Medulla oblongata (tissue), 1 donor: ENCODE measurements at regions not wholly inside any gene's neighbourhood (a gene's known extent, or its start where the extent isn't known, plus 50 kb on each side); places are given as distances from the start of the nearest gene placed in this dataset.
"Not testable (repeated sequence)": the region's sequence is repeated elsewhere in the genome, so short reads cannot be mapped to it uniquely, and the experiment has no call there.

Source experiments
- DNase-seq: peaks from one replicate; pipeline ENCODE4 v3.0.0-alpha.2; 2015; ENCODE audit errors: extremely low spot score

- no peak for DNase-seq
Measured at GRCh38 chr20:22690616-22691179, 106.3 kb upstream of the FOXA2 start.

DNA sequence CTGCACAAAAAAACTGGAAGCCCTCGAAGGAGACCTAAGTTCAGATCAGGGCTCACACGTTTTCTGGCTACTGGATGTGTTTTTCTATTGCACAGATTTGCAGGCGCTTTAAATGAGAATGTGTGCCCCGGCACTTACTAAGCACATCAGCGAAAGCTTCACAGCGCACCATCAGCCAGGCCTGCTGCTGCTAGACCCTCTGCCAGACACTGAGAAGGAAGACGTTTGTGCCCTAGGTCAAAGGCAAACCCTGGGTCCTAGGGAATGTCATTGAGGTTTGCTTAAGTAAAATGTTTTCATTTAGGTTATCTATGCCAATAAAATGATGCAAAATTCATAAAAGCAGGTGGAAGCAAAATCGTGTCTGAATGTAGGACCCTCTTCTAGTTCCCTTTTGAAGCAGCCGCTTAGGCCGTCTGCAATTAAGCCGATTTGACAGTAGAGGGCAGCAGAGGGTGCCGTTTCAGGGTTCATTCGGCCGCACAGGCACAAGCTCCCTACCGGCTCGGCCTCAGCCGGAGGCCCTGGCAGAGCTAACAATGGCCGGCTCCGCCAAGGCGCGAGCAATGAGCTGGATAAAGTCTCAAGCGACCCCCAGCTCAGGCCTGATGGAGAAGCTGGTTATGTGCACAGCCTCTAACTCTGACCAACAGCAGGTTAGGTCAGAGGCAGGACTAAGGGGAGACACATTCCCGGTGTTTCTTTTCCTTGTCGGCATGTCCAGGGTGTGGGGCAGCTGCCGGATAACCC lies 107.2 kb upstream of the FOXA2 start:
- peak; percentile 82 for DNase-seq

- no peak for DNase-seq
Measured at GRCh38 chr20:22692119-22692475, 107.7 kb upstream of the FOXA2 start.

- DNase-seq, result not testable (repeated sequence)
Measured at GRCh38 chr20:22692620-22693019, 108.2 kb upstream of the FOXA2 start.

DNA sequence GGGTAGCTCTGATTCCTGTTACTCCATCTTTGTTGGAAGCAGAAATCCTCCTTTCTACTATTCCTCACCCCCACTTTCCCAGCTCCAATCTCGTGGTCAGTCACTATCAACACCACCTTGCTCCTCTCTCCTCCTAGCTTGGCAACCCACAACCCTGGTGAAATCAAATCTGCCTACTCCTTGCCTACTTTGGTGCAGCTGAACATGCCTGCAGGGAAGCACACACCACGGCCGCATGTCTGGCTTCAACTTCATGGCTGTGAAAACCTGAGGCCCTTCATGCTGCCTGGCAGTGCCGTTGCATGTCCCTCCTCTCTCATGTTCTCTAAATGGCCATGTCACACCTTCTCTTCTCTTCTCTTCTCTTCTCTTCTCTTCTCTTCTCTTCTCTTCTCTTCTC lies 112.4 kb upstream of the FOXA2 start:
- DNase-seq, result no peak

- DNase-seq, result no peak
Measured at GRCh38 chr20:22698259-22698842, 114.0 kb upstream of the FOXA2 start.

DNA sequence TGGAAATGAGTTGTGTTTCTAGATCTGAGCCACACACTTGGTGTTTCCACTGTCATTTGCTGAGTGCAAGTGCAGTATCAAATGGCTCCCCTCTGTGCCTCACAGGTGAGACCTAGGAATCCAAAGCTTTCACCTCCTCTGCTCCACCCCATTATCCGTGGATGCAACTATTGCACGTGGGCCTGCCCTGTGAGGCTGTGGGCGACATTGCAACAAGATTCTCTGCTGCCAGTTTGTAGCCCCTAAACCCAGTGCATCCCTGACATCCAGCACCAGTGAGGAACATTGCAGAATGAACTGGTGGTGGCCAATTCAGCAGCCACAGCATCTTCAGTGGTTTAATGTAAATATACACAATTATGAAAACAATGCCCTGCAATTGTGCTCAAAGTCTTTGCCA lies 115.0 kb upstream of the FOXA2 start:
- DNase-seq, result no peak

DNA sequence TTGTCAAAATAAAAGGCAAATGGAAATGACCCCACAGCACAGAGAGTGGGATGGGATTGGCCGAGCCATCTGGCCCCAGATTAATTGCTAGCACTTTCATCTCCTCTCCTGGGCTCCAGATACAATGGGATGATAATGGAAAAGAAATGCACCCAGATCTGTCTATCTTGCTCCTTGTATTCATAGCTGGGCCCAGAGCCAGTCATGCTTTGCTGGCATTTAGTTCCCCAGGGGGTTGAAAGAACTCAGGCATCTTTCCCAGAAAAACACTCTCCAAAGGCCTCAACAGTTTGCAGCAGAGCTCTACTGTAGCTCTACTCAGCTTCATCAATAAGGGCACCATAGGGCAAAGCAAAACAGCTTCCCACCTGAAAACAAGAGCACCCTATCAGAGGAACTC lies 116.0 kb upstream of the FOXA2 start:
- DNase-seq, result no peak

DNA sequence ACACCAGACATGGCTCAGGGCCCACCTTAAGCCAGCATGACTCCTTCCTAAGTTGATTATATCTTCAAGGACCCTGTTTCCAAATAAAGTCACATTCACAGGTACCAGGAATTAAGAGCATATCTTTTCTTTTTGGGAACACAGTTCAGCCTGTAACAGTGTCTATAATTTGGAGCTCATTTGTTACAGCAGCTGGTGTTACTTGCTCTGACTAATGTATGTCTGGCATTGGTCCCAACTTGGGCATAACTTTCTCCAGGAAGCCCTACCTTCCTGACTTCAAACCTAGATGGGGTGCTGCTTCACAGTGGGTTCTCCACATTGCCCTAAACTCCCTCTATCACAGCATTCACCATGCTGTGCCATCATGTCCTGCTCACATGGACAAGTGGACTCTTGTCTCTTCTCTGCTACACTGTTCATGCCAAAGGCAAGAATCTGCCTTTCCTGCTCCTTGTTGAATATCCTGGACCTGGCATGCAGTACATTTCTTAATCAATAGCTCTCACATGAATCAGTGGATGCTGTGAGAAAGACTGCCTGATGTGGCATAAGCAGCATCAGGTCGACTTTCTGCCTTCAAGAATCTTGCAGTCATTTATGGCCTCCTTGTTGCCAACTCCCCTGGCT lies 117.4 kb upstream of the FOXA2 start:
- DNase-seq, result no peak

DNA sequence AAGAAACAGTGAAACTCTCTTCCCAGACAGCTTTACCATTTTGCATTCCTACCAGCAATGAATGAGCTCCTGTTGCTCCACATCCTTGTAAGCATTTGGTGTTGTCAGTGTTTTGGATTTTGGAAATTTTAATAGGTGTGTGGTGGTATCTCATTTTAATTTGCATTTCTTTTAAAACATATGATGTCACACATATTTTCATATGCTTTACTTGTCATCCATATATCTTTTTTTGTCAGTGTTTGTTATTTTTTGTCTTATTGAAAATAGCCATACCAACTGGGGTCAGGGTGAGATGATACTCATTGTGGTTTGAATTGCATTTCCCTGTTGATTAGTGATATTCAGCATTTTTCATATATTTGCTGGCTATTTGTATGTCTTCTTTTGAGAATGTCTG lies 119.5 kb upstream of the FOXA2 start:
- DNase-seq, result no peak

DNA sequence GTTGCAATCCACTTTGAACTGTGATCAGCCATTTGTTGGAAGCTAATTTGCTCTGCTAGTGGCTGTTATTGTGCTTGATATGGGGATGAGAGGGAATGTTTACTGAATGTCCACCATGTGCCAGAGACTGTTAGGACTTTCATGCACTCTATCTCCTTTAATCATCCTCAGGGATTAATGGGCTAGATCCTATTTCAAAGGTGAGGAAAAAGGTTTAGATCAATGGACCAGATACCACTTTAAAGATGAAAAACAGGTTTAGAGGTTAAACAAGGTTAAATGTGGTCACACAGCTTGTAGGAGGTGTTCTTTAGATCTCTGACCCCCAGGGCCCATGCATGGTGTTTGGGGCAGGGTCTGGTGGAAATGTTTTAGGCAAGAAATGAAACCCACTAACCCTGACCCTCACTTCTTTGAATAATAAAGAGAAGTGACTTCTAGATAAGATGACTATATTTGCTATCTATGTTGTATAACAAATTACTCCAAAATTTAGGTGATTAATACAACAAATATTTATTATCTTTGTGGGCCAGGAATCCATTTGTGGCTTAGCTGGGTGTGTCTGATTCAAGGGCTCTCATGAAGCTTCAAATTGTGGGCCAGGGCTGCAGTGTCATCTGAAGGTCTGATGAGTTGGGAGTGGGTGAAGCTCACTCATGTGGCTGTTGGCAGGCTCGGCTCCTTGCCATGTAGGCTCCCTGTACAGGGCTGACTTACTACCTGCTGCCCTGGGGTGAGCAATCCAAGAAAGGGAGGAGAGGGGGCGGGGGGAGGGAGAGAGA lies 127.8 kb upstream of the FOXA2 start:
- DNase-seq, result no peak

GRCh38 chr20:22716821-22717351 lies 132.5 kb upstream of the FOXA2 start:
- DNase-seq, result no peak

- no peak for DNase-seq
Measured at GRCh38 chr20:22717466-22717865, 133.1 kb upstream of the FOXA2 start.

DNA sequence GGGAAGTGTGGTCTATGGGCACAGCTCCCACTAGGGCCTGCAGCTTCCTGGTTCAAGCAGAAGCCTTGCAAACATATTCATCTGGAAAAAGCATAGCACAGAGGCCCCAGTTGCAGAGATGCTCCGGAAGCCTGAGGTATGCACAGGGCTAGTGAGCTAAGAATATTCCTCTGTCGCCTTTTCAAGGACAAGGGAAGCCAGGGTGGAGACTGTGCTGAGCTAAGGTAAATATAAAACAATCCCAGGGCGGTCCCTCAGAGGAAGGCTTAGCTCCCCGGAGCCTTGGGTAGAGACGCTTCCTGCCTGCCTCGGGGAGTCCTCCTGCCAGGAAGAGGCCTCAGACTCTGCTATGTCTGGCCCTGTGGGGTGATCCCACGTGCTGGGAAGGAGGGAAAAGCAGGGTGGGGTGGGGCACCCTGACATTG lies 134.8 kb upstream of the FOXA2 start:
- DNase-seq, result no peak

DNA sequence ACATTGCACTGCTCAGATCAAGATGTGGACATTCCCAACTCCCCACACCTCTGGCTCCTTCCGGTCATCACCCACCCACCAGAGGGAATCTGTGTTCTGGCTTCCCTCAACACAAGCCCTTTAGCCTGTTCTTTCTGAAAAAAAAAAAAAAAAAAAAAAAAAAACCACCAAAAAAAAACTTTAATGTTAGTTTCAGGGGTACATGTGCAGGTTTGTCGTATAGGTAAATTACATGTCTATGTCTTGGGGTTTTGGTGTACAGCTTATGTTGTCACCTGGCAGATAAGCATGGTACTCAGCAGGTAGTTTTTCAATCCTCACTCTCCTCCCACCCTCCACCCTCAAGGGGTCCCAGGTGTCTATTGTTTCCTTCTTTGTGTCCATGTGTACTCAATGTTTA lies 135.8 kb upstream of the FOXA2 start:
- DNase-seq, result no peak

DNA sequence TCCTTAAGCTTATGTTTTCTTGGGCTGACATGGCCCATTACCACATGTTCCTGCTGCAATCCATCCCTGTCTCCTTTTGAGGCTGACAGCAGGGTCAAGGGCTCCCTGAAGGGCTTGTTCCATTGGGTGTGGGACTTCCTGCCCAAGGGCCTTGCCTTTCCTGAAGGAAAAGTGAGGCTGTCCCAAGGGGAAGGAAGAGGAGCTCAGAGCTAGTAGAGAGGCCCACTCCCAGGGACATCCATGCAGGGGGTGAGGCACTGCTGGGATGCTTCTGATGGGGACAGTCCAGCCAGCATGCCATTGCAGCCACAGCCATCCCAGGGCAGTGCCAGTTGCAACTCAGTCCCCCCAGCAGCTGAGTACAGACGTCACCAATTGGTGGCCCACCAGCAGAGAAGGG lies 138.4 kb upstream of the FOXA2 start:
- DNase-seq, result no peak

GRCh38 chr20:22723659-22724058 lies 139.3 kb upstream of the FOXA2 start:
- no peak for DNase-seq

GRCh38 chr20:22728146-22728745 lies 143.9 kb upstream of the FOXA2 start:
- no peak for DNase-seq

- DNase-seq, result no peak
Measured at GRCh38 chr20:22729180-22729579, 144.8 kb upstream of the FOXA2 start.

- no peak for DNase-seq
Measured at GRCh38 chr20:22729616-22730236, 145.4 kb upstream of the FOXA2 start.

DNA sequence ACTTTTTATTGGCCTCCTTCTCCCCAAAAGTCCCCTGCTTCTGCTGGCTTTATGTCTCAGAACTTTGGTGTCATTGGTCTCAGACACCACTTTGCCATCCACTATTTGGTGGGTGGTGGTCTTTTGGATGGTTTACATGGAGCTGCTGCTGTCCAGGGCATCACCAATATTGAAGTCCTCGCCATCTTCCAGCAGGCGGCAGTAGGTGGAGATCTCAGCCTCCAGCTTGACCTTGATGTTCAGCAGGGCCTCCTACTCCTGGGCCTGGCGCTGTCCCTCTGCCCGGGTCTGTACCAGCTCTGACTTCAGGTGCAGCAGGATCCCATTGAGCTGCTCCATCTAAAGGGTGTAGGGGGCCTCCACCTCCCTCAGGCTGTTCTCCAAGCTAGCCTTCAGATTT lies 148.4 kb upstream of the FOXA2 start:
- DNase-seq, result no peak
